Calu3 (cell line): ENCODE measurements at regions not wholly inside any gene's neighbourhood (a gene's known extent, or its start where the extent isn't known, plus 50 kb on each side); places are given as distances from the start of the nearest gene placed in this dataset.

Experiments used
- BruUV-seq: library from RNA; stranded (reverse); fragments of 400-500 nt; replicated peaks from 2 replicates; lab custom pipeline; 2021; lab: Mats Ljungman, UMichigan
- CTCF ChIA-PET: fragments of 300-600 bp; sonication (Branson Sonifier 250); formaldehyde crosslinking; loops from one replicate; lab custom pipeline; 2022; ENCODE audit warnings: antibody characterized with exemption; lab: Charles Lee
- DNase-seq: peaks from one replicate; pipeline ENCODE4 v3.0.0; 2022
- H3K27ac Mint-ChIP-seq: one replicate; pipeline ENCODE4 v1.8.0; 2022; ENCODE audit warnings: mixed read lengths; ENCODE audit not compliant: unreplicated experiment
- H3K27me3 Mint-ChIP-seq: one replicate; pipeline ENCODE4 v1.8.0; 2022; ENCODE audit warnings: mixed read lengths; ENCODE audit not compliant: unreplicated experiment
- H3K36me3 Mint-ChIP-seq: one replicate; pipeline ENCODE4 v1.8.0; 2022; ENCODE audit warnings: mild to moderate bottlenecking, moderate library complexity, mixed read lengths; ENCODE audit not compliant: insufficient read depth, unreplicated experiment
- H3K4me1 Mint-ChIP-seq: one replicate; pipeline ENCODE4 v1.8.0; 2022; ENCODE audit warnings: mild to moderate bottlenecking, low read depth, mixed read lengths; ENCODE audit not compliant: unreplicated experiment
- H3K4me3 Mint-ChIP-seq: one replicate; pipeline ENCODE4 v1.8.0; 2022; ENCODE audit warnings: mild to moderate bottlenecking, low read depth, moderate library complexity, mixed read lengths; ENCODE audit not compliant: unreplicated experiment
- H3K9me3 Mint-ChIP-seq: one replicate; pipeline ENCODE4 v1.8.0; 2022; ENCODE audit warnings: low read depth, mixed read lengths; ENCODE audit not compliant: unreplicated experiment
- CTCF ChIP-seq: fragments of 200-600 bp; IDR thresholded peaks from one replicate; pipeline ENCODE4 v1.8.0; 2022; ENCODE audit warnings: antibody characterized with exemption; ENCODE audit not compliant: unreplicated experiment
- intact Hi-C: fragments of 100-400 bp; cut with micrococcal nuclease; formaldehyde crosslinking; loops from one replicate; pipeline ENCODE4 v1.10.0; 2022; ENCODE audit not compliant: unreplicated experiment

GRCh38 chr5:68968429-68968828, 125.4 kb upstream of the SLC30A5 start:
- Mint-ChIP-seq H3K9me3 (no peaks in the 10 kb centered on the region), H3K36me3 (no peaks in the 10 kb centered on the region), H3K4me3 (no peak overlapping the region), H3K4me1 (no peaks in the 10 kb centered on the region), H3K27ac (no peak overlapping the region), H3K27me3 (peaks cover 14% of the 10 kb centered on the region)
- DNase-seq: no peak
- no peak for TF ChIP-seq CTCF
- CTCF ChIA-PET: no interaction called here
- intact Hi-C loops: no loop called here
- BruUV-seq: no TSS peak

GRCh38 chr5:68970617-68971016, 123.2 kb upstream of the SLC30A5 start:
- intact Hi-C loops: no loop called here
- CTCF ChIA-PET: no interaction called here
- Mint-ChIP-seq H3K27me3 (peaks cover 20% of the 10 kb centered on the region), H3K4me3 (no peak overlapping the region), H3K36me3 (no peaks in the 10 kb centered on the region), H3K4me1 (no peaks in the 10 kb centered on the region), H3K27ac (no peak overlapping the region), H3K9me3 (peaks cover 1% of the 10 kb centered on the region)
- no peak for DNase-seq
- no TSS peak for BruUV-seq
- no peak for TF ChIP-seq CTCF

- no peak overlapping the region for H3K4me3 Mint-ChIP-seq
- no peak for TF ChIP-seq CTCF
These were observed 120.1 kb upstream of the SLC30A5 start for GRCh38 chr5:68973696-68974095.

GRCh38 chr5:68983043-68983442, 110.8 kb upstream of the SLC30A5 start:
- no peak overlapping the region for H3K4me3 Mint-ChIP-seq
- intact Hi-C loops: no loop called here

More at GRCh38 chr5:68973696-68974095, 120.1 kb upstream of the SLC30A5 start:
- intact Hi-C loops: no loop called here
- BruUV-seq: no TSS peak
- CTCF ChIA-PET: no interaction called here
- no peaks in the 10 kb centered on the region for H3K4me1 Mint-ChIP-seq
- no peaks in the 10 kb centered on the region for H3K36me3 Mint-ChIP-seq
- H3K27ac Mint-ChIP-seq: no peak overlapping the region
- peaks cover 21% of the 10 kb centered on the region for H3K27me3 Mint-ChIP-seq
- DNase-seq: no peak
- H3K9me3 Mint-ChIP-seq: peaks cover 9% of the 10 kb centered on the region

More at GRCh38 chr5:68983043-68983442, 110.8 kb upstream of the SLC30A5 start:
- no peak overlapping the region for H3K27ac Mint-ChIP-seq
- DNase-seq: no peak
- no peaks in the 10 kb centered on the region for H3K36me3 Mint-ChIP-seq
- no peaks in the 10 kb centered on the region for H3K4me1 Mint-ChIP-seq
- H3K27me3 Mint-ChIP-seq: no peaks in the 10 kb centered on the region
- H3K9me3 Mint-ChIP-seq: no peaks in the 10 kb centered on the region
- CTCF ChIA-PET: interaction anchor here (0.7 kb wide), 1 partner anchor 459 kb away, joined by 3 read pairs; no protein-coding TSS in a partner anchor
- no TSS peak for BruUV-seq
- TF ChIP-seq CTCF: no peak
